ENCODE measurements at regions not wholly inside any gene's neighbourhood (a gene's known extent, or its start where the extent isn't known, plus 50 kb on each side); places are given as distances from the start of the nearest gene placed in this dataset.
A peak's percentile ranks its signal among the peaks of the same experiment; 100 is the strongest.

DNA sequence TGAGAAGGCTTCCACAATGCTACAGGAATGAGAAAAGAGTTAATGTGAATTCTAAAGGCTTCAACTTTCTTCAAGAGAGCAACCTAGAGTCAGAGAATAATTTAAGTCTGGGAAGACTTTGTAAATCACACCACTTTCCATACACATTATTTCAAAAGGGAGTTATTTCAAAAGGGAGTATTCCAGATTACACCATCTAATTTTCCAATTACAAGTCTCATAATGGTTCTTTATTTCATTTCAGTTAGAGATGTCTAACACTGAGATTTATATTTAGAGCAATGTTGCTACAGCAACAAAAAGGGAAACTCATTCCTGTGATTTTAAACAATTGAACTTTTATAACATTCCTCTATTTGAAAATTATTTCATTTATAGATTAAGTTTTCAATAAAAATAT is 98.8 kb upstream of the DST start:
- peak overlapping the region; percentile 26; the same call in 1 of the 2 replicates for H3K4me3 ChIP-seq
- intact Hi-C loops (cut with micrococcal nuclease; ENCODE audit: unreplicated experiment), result no loop called here
- CTCF ChIA-PET, result interaction anchor here (0.7 to 2.0 kb wide), 6 partner anchors 10 to 110 kb away, joined by 3 to 13 read pairs (median 6); no protein-coding TSS in a partner anchor
- H3K79me2 ChIP-seq (ENCODE audit: control insufficient read depth, insufficient read depth, low read length), result peaks cover 63% of the 10 kb centered on the region
- no peak for ATAC-seq
- in situ Hi-C loops (cut with MboI), result no loop called here
- no peak for TF ChIP-seq TARDBP (IDR thresholded peaks at IDR 0.05; ENCODE audit: borderline replicate concordance)
- no peak for TF ChIP-seq FOS (IDR thresholded peaks at IDR 0.05; ENCODE audit: borderline replicate concordance, extremely low read depth, insufficient read length)
- TF ChIP-seq, protein P1, sequence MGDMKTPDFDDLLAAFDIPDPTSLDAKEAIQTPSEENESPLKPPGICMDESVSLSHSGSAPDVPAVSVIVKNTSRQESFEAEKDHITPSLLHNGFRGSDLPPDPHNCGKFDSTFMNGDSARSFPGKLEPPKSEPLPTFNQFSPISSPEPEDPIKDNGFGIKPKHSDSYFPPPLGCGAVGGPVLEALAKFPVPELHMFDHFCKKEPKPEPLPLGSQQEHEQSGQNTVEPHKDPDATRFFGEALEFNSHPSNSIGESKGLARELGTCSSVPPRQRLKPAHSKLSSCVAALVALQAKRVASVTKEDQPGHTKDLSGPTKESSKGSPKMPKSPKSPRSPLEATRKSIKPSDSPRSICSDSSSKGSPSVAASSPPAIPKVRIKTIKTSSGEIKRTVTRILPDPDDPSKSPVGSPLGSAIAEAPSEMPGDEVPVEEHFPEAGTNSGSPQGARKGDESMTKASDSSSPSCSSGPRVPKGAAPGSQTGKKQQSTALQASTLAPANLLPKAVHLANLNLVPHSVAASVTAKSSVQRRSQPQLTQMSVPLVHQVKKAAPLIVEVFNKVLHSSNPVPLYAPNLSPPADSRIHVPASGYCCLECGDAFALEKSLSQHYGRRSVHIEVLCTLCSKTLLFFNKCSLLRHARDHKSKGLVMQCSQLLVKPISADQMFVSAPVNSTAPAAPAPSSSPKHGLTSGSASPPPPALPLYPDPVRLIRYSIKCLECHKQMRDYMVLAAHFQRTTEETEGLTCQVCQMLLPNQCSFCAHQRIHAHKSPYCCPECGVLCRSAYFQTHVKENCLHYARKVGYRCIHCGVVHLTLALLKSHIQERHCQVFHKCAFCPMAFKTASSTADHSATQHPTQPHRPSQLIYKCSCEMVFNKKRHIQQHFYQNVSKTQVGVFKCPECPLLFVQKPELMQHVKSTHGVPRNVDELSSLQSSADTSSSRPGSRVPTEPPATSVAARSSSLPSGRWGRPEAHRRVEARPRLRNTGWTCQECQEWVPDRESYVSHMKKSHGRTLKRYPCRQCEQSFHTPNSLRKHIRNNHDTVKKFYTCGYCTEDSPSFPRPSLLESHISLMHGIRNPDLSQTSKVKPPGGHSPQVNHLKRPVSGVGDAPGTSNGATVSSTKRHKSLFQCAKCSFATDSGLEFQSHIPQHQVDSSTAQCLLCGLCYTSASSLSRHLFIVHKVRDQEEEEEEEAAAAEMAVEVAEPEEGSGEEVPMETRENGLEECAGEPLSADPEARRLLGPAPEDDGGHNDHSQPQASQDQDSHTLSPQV (IDR thresholded peaks at IDR 0.05), result no peak
- TF ChIP-seq, protein P2, sequence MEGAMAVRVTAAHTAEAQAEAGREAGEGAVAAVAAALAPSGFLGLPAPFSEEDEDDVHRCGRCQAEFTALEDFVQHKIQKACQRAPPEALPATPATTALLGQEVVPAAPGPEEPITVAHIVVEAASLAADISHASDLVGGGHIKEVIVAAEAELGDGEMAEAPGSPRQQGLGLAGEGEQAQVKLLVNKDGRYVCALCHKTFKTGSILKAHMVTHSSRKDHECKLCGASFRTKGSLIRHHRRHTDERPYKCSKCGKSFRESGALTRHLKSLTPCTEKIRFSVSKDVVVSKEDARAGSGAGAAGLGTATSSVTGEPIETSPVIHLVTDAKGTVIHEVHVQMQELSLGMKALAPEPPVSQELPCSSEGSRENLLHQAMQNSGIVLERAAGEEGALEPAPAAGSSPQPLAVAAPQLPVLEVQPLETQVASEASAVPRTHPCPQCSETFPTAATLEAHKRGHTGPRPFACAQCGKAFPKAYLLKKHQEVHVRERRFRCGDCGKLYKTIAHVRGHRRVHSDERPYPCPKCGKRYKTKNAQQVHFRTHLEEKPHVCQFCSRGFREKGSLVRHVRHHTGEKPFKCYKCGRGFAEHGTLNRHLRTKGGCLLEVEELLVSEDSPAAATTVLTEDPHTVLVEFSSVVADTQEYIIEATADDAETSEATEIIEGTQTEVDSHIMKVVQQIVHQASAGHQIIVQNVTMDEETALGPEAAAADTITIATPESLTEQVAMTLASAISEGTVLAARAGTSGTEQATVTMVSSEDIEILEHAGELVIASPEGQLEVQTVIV (IDR thresholded peaks at IDR 0.05; ENCODE audit: borderline replicate concordance, partially characterized antibody), result no peak
- no peak for TF ChIP-seq MTA2 (IDR thresholded peaks at IDR 0.05; ENCODE audit: low read depth)
- DNase-seq (ENCODE audit: low read depth, low spot score), result no peak
- H2AFZ ChIP-seq (ENCODE audit: control insufficient read depth, low read depth, low read length), result no peak overlapping the region
- POLR2A ChIA-PET, result interaction anchor here (1.0 to 1.6 kb wide), 3 partner anchors 15 to 25 kb away, joined by 3 to 5 read pairs (median 3); no protein-coding TSS in a partner anchor
- SMC1A ChIA-PET (ENCODE audit: uncharacterized antibody, unreplicated experiment), result interaction anchor here (0.9 to 1.9 kb wide), 13 partner anchors 8 to 133 kb away, joined by 3 to 17 read pairs (median 5); no protein-coding TSS in a partner anchor
- no TSS peak for BruUV-seq (replicated peaks)
- peaks cover 0 to 3% of the 10 kb centered on the region in 2 experiments; a peak in 3 of 4 replicates for H3K36me3 ChIP-seq (ENCODE audit: control insufficient read depth in 2 of 2, insufficient read depth in 2 of 2, low read length in 1 of 2)
- H3K9ac ChIP-seq (ENCODE audit: control insufficient read depth, insufficient read depth, low read length), result no peak overlapping the region
- H3K27me3 ChIP-seq (replicated peaks in 1 of 2; ENCODE audit: control insufficient read depth in 2 of 2, insufficient read depth in 2 of 2, low read length in 1 of 2), result no peaks in the 10 kb centered on the region
- H3K4me2 ChIP-seq (ENCODE audit: control insufficient read depth, insufficient read depth), result peak overlapping the region; percentile 82; the same call in 1 of the 2 replicates
- H4K20me1 ChIP-seq (ENCODE audit: control insufficient read depth, insufficient read depth), result no peaks in the 10 kb centered on the region
- FAIRE-seq, result no peak
- RAD21 ChIA-PET (ENCODE audit: unreplicated experiment), result interaction anchor here (1.2 to 3.6 kb wide), 9 partner anchors 9 to 149 kb away, joined by 3 to 13 read pairs (median 7); no protein-coding TSS in a partner anchor
- H3K9me3 ChIP-seq (replicated peaks; ENCODE audit: control insufficient read depth, insufficient read depth, low read length), result no peaks in the 10 kb centered on the region; the same call in 1 of the 3 replicates
- H3K27ac ChIP-seq (ENCODE audit: control insufficient read depth, insufficient read depth), result peak overlapping the region; percentile 37; the same call in 1 of the 2 replicates
- H3K4me1 ChIP-seq (ENCODE audit: control insufficient read depth, insufficient read depth, low read length), result peaks cover 17% of the 10 kb centered on the region
